Skin epidermis (tissue), 12 donors: ENCODE measurements at regions not wholly inside any gene's neighbourhood (a gene's known extent, or its start where the extent isn't known, plus 50 kb on each side); places are given as distances from the start of the nearest gene placed in this dataset.
"Not testable (repeated sequence)": the region's sequence is repeated elsewhere in the genome, so short reads cannot be mapped to it uniquely, and the experiment has no call there.

Experiments used
- H3K27ac ChIP-seq, 21 experiments: fragments of 200-600 bp; sonication (generic) in 11 of 21; one replicate each; pipeline ENCODE4 v1.5.0; 2020; ENCODE audit warnings: mild to moderate bottlenecking in 3 of 21, inconsistent platforms in 2 of 21, moderate library complexity in 2 of 21
- H3K4me3 ChIP-seq, 7 experiments: fragments of 200-600 bp; sonication (generic) in 2 of 7; one replicate each; pipeline ENCODE4 v1.5.0; 2020; ENCODE audit warnings: inconsistent platforms in 2 of 7, mild to moderate bottlenecking in 2 of 7, moderate library complexity in 1 of 7

- Histone ChIP-seq H3K4me3 (no peak overlapping the region), H3K27ac (no peak overlapping the region)
Measured at GRCh38 chr3:192064959-192065358, 604.0 kb downstream of the PYDC2 start.

- H3K4me3 ChIP-seq: not testable (repeated sequence)
Measured at GRCh38 chr3:192066253-192066652, 605.3 kb downstream of the PYDC2 start.

DNA sequence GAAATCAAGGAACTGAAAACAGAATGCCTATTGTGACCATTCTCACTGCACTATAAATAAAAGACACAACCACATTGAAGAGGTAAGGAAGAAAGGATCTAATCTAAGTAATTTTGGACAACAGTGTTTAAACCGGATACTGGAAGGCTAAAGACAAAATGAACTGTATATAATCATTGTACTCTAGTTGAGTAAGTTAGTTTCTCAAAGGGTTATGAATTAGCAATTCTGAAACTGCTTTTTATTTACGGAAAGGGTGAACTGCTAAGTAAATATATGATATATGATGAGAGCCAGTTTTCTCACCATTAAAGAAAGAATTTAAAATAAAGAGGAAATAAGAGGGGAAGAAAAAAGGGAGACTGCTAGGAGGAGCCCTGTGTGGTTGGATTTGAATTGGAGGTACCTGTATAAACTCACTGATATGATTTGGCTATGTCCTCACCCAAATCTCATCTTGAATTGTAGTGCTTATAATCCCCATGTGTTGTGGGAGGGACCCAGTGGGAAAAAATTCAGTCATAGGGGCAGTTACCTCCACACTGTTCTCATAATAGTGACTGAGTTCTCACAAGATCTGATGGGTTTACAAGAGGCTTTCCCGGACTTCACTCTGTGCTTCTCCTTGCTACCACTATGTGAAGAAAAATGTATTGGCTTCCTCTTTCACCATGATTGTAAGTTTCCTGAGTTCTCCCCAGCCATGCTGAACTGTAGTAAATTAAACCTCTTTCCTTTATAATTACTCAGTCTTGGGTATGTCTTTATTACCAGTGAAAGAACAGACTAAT is 607.7 kb downstream of the PYDC2 start:
- Histone ChIP-seq H3K4me3 (no peak overlapping the region), H3K27ac (no peak overlapping the region)

More at GRCh38 chr3:192066253-192066652, 605.3 kb downstream of the PYDC2 start:
- not testable (repeated sequence) for H3K27ac ChIP-seq

GRCh38 chr3:192077795-192078497 is 617.0 kb downstream of the PYDC2 start:
- Histone ChIP-seq H3K27ac (no peak overlapping the region), H3K4me3 (no peak overlapping the region)

- H3K27ac ChIP-seq: no peak overlapping the region
- no peak overlapping the region for H3K4me3 ChIP-seq
Measured at GRCh38 chr3:192079098-192079497, 618.1 kb downstream of the PYDC2 start.

DNA sequence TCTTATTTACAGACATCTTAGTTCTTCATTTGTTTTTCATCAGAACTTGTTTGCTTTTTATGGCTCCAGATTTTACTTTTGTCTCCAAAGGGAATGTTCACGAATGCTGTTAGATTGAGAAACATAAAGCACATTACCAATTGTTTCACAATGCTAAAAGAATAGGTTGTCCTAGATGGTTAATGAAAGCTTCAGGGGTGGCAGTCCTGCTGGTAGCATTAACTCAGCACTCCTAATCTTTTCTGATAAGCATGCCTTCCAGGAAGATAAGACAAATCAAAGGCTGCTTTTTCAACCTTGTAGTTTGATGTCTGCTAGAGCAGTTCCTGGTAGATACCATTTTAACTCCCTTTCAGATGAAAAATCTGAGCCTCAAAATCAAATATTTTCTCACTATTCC is 619.4 kb downstream of the PYDC2 start:
- H3K27ac ChIP-seq: no peak overlapping the region
- no peak overlapping the region for H3K4me3 ChIP-seq

DNA sequence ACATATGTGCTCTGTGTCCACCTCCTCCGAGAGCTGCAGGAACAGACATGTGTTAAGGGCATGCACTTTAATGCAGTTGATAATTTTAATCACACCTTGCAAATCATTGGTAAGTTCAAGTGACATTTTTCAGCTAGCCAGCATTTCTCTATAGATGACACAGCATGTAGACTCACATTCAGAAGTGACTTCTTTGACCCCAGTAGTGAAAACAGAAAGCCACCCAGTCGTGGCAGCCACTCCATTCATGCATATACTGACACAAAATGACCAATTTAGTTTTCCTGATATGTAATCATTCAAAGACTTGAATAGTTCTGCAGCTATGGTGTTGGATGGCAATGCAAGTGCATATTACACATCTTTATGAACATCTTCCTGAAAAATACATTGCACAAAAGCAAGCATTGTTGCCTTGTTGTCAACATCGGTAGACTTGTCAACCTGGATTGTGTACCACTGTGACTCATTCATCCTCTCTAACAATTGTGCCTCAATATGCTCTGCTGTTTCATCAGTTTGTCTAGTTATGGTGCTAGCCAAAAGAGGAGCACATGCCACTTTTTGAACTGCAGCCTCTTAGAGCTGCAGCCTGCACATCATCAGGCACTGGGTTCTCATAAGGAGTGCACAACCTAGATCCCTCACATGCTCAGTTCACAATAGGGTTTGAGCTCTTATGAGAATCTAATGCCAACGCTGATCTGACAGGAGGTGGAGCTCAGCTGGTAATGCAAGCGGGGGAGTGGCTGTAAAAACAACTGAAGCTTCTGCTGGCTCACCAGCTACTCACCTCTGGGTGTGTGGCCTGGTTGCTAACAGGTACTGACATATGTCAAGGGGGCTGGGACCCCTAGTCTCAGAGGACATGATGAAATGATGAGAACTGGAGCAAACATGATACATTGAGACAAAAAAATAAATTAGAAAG is 622.0 kb downstream of the PYDC2 start:
- Histone ChIP-seq H3K4me3 (no peak overlapping the region), H3K27ac (no peak overlapping the region)
